ENCODE measurements at regions not wholly inside any gene's neighbourhood (a gene's known extent, or its start where the extent isn't known, plus 50 kb on each side); places are given as distances from the start of the nearest gene placed in this dataset.

- no peak for TF ChIP-seq CTCF (IDR thresholded peaks at IDR 0.05)
- peaks cover 7% of the 10 kb centered on the region for H3K27me3 ChIP-seq
- H3K4me3 ChIP-seq (ENCODE audit: low read depth in 1 of 2, low read length in 1 of 2) = no peak overlapping the region
- H3K4me1 ChIP-seq (ENCODE audit: control insufficient read depth in 1 of 2, insufficient read depth in 1 of 2, low read depth in 1 of 2, low read length in 1 of 2) = no peaks in the 10 kb centered on the region
- no peaks in the 10 kb centered on the region for H3K36me3 ChIP-seq
- H3K9me3 ChIP-seq = no peaks in the 10 kb centered on the region
- H3K27ac ChIP-seq = no peak overlapping the region
Observed at GRCh38 chr12:13504074-13504473, 307.5 kb downstream of the EMP1 start.

GRCh38 chr12:13503094-13503835, 306.7 kb downstream of the EMP1 start:
- no peaks in the 10 kb centered on the region for H3K36me3 ChIP-seq
- H3K9me3 ChIP-seq = no peaks in the 10 kb centered on the region
- peaks cover 7% of the 10 kb centered on the region for H3K27me3 ChIP-seq
- H3K4me1 ChIP-seq (ENCODE audit: control insufficient read depth in 1 of 2, insufficient read depth in 1 of 2, low read depth in 1 of 2, low read length in 1 of 2) = no peaks in the 10 kb centered on the region
- no peak overlapping the region for H3K27ac ChIP-seq
- TF ChIP-seq CTCF (IDR thresholded peaks at IDR 0.05) = no peak
- no peak overlapping the region for H3K4me3 ChIP-seq (ENCODE audit: low read depth in 1 of 2, low read length in 1 of 2)

GRCh38 chr12:13499008-13499407, 302.5 kb downstream of the EMP1 start:
- Histone ChIP-seq H3K9me3 (no peaks in the 10 kb centered on the region), H3K4me3 (ENCODE audit: low read depth in 1 of 2, low read length in 1 of 2) (no peak overlapping the region), H3K27ac (no peak overlapping the region), H3K36me3 (no peaks in the 10 kb centered on the region), H3K27me3 (peaks cover 7% of the 10 kb centered on the region), H3K4me1 (ENCODE audit: control insufficient read depth in 1 of 2, insufficient read depth in 1 of 2, low read depth in 1 of 2, low read length in 1 of 2) (no peaks in the 10 kb centered on the region)
- TF ChIP-seq CTCF (IDR thresholded peaks at IDR 0.05) = no peak

- Histone ChIP-seq H3K36me3 (no peaks in the 10 kb centered on the region), H3K4me1 (ENCODE audit: control insufficient read depth in 1 of 2, insufficient read depth in 1 of 2, low read depth in 1 of 2, low read length in 1 of 2) (no peaks in the 10 kb centered on the region), H3K27ac (no peak overlapping the region), H3K9me3 (no peaks in the 10 kb centered on the region), H3K4me3 (ENCODE audit: low read depth in 1 of 2, low read length in 1 of 2) (no peak overlapping the region), H3K27me3 (no peaks in the 10 kb centered on the region)
- no peak for TF ChIP-seq CTCF (IDR thresholded peaks at IDR 0.05)
Observed at GRCh38 chr12:13496111-13496510, 299.6 kb downstream of the EMP1 start.

- TF ChIP-seq CTCF (IDR thresholded peaks at IDR 0.05) = no peak
- no peaks in the 10 kb centered on the region for H3K36me3 ChIP-seq
- no peak overlapping the region for H3K4me3 ChIP-seq (ENCODE audit: low read depth in 1 of 2, low read length in 1 of 2)
- no peaks in the 10 kb centered on the region for H3K27me3 ChIP-seq
- H3K4me1 ChIP-seq (ENCODE audit: control insufficient read depth in 1 of 2, insufficient read depth in 1 of 2, low read depth in 1 of 2, low read length in 1 of 2) = no peaks in the 10 kb centered on the region
- H3K9me3 ChIP-seq = no peaks in the 10 kb centered on the region
- no peak overlapping the region for H3K27ac ChIP-seq
Observed at GRCh38 chr12:13489246-13489645, 292.7 kb downstream of the EMP1 start.
